MM.1S (cell line): ENCODE measurements at regions not wholly inside any gene's neighbourhood (a gene's known extent, or its start where the extent isn't known, plus 50 kb on each side); places are given as distances from the start of the nearest gene placed in this dataset.

Experiments
- DNase-seq: peaks from one replicate; pipeline ENCODE4 v3.0.0-alpha.2; 2015
- H2AFZ ChIP-seq: fragments of 300-600 bp; sonication (generic); 2 replicates; pipeline ENCODE4 v1.6.0; 2016; ENCODE audit warnings: antibody characterized with exemption, low read length
- H3F3A ChIP-seq: fragments of 300-600 bp; sonication (generic); 2 replicates; pipeline ENCODE4 v1.6.1; 2016; ENCODE audit warnings: mild to moderate bottlenecking, antibody characterized with exemption, low read length, moderate library complexity, mixed read lengths; ENCODE audit not compliant: insufficient read depth
- H3K27ac ChIP-seq: fragments of 300-600 bp; sonication (generic); 2 replicates; pipeline ENCODE4 v1.5.1; 2016; ENCODE audit warnings: mild to moderate bottlenecking, low read length
- H3K27me3 ChIP-seq: fragments of 300-600 bp; sonication (generic); replicated peaks from 2 replicates; pipeline ENCODE4 v1.6.0; 2016; ENCODE audit warnings: low read length; ENCODE audit not compliant: insufficient read depth
- H3K36me3 ChIP-seq: fragments of 300-600 bp; sonication (generic); replicated peaks from 2 replicates; pipeline ENCODE4 v1.6.1; 2016; ENCODE audit warnings: mild to moderate bottlenecking, low read length, mixed read lengths; ENCODE audit not compliant: insufficient read depth
- H3K4me1 ChIP-seq: fragments of 300-600 bp; sonication (generic); 2 replicates; pipeline ENCODE4 v1.6.1; 2016; ENCODE audit warnings: low read length, mixed read lengths
- H3K4me2 ChIP-seq: fragments of 300-600 bp; sonication (generic); 2 replicates; pipeline ENCODE4 v1.6.0; 2016; ENCODE audit warnings: low read depth, low read length
- H3K4me3 ChIP-seq: fragments of 300-600 bp; sonication (generic); 2 replicates; pipeline ENCODE4 v1.5.1; 2016; ENCODE audit warnings: low read length, mixed read lengths
- H3K79me2 ChIP-seq: fragments of 300-600 bp; sonication (generic); 2 replicates; pipeline ENCODE4 v1.6.1; 2016; ENCODE audit warnings: mixed run types, low read length, mixed read lengths
- H3K9ac ChIP-seq: fragments of 300-600 bp; sonication (generic); 2 replicates; pipeline ENCODE4 v1.6.1; 2016; ENCODE audit warnings: low read length, mixed read lengths
- H3K9me2 ChIP-seq: fragments of 300-600 bp; sonication (generic); replicated peaks from 2 replicates; pipeline ENCODE4 v1.6.1; 2016; ENCODE audit warnings: mild to moderate bottlenecking, low read length, mixed read lengths; ENCODE audit not compliant: insufficient read depth
- H3K9me3 ChIP-seq: fragments of 300-600 bp; sonication (generic); replicated peaks from 2 replicates; pipeline ENCODE4 v1.6.1; 2016; ENCODE audit warnings: mild to moderate bottlenecking, low read length, mixed read lengths; ENCODE audit not compliant: insufficient read depth
- H4K20me1 ChIP-seq: fragments of 300-600 bp; sonication (generic); 2 replicates; pipeline ENCODE4 v1.6.1; 2016; ENCODE audit warnings: mild to moderate bottlenecking, low read length, moderate library complexity, mixed read lengths; ENCODE audit not compliant: insufficient read depth
- CTCF ChIP-seq: fragments of 300-600 bp; sonication (generic); IDR thresholded peaks from 2 replicates; pipeline ENCODE4 v1.5.1; 2016; ENCODE audit warnings: antibody characterized with exemption, low read length, mixed read lengths
- EZH2 ChIP-seq: fragments of 300-600 bp; sonication (generic); optimal IDR thresholded peaks from 2 replicates; pipeline ENCODE3; 2017; ENCODE audit warnings: low read depth, mild to moderate bottlenecking, antibody characterized with exemption, low read length, mixed read lengths
- EZH2phosphoT487 ChIP-seq: fragments of 300-600 bp; sonication (generic); IDR thresholded peaks from 2 replicates; pipeline ENCODE4 v1.6.1; 2018; ENCODE audit warnings: antibody characterized with exemption, low read length

DNA sequence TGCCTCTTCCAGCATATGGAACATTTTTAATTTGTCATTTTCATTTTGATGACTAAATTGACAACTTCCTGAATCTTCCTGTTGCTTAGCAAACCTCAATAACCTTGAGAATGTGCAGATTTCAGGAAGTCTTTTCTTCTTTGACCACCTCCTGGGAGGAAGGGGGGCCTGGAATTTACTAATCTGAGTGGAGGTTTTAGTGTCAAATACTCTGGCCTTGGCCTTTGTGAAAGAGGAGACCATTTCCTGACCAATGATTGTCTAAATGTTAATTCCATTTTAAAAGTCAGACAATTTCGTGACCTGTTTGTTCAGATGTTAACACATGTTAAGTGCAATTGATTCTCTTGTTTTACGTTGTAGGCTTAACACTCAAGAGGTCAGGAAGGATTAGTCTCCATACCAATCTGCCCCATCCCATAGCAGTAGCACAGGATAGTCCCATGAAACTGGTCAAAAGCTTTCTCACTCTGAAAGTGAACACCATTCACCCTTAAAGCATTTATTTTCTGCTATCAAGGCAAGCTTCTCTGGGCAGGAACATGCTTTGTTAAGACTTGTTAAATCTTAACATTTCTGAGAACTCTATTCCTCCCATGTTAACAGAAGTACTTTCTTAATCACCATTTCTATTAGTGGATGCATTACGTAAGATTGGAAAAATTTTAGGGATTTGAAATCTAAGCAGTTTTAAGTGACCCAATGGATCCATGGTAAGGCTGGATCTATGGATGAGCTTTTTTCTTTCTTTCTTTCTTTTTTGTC is 219.6 kb downstream of the RND3 start:
- Histone ChIP-seq H2AFZ (no peak overlapping the region), H3K4me3 (no peak overlapping the region), H3K9ac (no peak overlapping the region), H3K79me2 (no peaks in the 10 kb centered on the region), H3K36me3 (no peaks in the 10 kb centered on the region), H4K20me1 (no peaks in the 10 kb centered on the region), H3K9me2 (no peaks in the 10 kb centered on the region), H3K27me3 (no peaks in the 10 kb centered on the region), H3K4me2 (no peak overlapping the region), H3K9me3 (no peaks in the 10 kb centered on the region), H3K27ac (no peak overlapping the region), H3F3A (no peaks in the 10 kb centered on the region), H3K4me1 (no peaks in the 10 kb centered on the region)
- no peak for DNase-seq
- TF ChIP-seq EZH2 (no peak), CTCF (no peak), EZH2phosphoT487 (no peak)

- H3K79me2 ChIP-seq = no peaks in the 10 kb centered on the region
These were observed 220.5 kb downstream of the RND3 start for GRCh38 chr2:150266931-150267330.

DNA sequence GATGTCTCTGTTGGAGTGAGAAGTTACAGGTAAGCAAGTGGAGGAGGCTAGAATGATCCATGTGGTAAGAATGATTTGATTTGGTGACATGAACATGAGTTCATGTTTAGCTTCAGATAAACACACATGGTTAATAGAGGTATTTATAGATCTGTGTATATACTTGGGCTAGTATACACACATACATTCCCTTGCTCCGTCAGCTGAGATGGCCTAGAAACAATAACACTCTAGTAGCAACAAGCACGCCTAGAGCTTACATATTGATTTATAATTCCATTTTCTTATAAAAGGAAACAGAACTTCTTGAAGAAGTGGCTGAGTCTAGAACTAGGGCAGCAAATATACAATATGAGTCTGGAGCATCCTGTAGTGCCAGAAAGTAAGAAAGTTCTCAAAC is 223.0 kb downstream of the RND3 start:
- H3K9me3 ChIP-seq = no peaks in the 10 kb centered on the region
- no peaks in the 10 kb centered on the region for H3F3A ChIP-seq
- H3K27me3 ChIP-seq = no peaks in the 10 kb centered on the region
- peaks cover 12% of the 10 kb centered on the region for H3K4me1 ChIP-seq
- no peaks in the 10 kb centered on the region for H3K9me2 ChIP-seq
- H3K4me3 ChIP-seq = no peak overlapping the region
- DNase-seq = no peak
- no peaks in the 10 kb centered on the region for H4K20me1 ChIP-seq
- TF ChIP-seq EZH2phosphoT487 (no peak), EZH2 (no peak), CTCF (no peak)
- no peaks in the 10 kb centered on the region for H3K79me2 ChIP-seq
- H3K27ac ChIP-seq = no peak overlapping the region
- no peak overlapping the region for H3K9ac ChIP-seq
- no peaks in the 10 kb centered on the region for H3K36me3 ChIP-seq
- H2AFZ ChIP-seq = no peak overlapping the region
- H3K4me2 ChIP-seq = no peak overlapping the region

More at GRCh38 chr2:150266931-150267330, 220.5 kb downstream of the RND3 start:
- no peak overlapping the region for H3K9ac ChIP-seq
- H3K9me2 ChIP-seq = no peaks in the 10 kb centered on the region
- no peak overlapping the region for H3K4me2 ChIP-seq
- H3K9me3 ChIP-seq = no peaks in the 10 kb centered on the region
- H3K36me3 ChIP-seq = no peaks in the 10 kb centered on the region
- no peaks in the 10 kb centered on the region; the same call in 1 of the 2 replicates for H3K4me1 ChIP-seq
- no peak for DNase-seq
- TF ChIP-seq CTCF = no peak
- no peak overlapping the region for H3K27ac ChIP-seq
- H2AFZ ChIP-seq = no peak overlapping the region
- H4K20me1 ChIP-seq = no peaks in the 10 kb centered on the region
- H3K27me3 ChIP-seq = no peaks in the 10 kb centered on the region
- no peaks in the 10 kb centered on the region for H3F3A ChIP-seq
- H3K4me3 ChIP-seq = no peak overlapping the region
